Nucleus accumbens (tissue), 56 donors: ENCODE measurements at regions not wholly inside any gene's neighbourhood (a gene's known extent, or its start where the extent isn't known, plus 50 kb on each side); places are given as distances from the start of the nearest gene placed in this dataset.
A peak's percentile ranks its signal among the peaks of the same experiment; 100 is the strongest.
"Not testable (repeated sequence)": the region's sequence is repeated elsewhere in the genome, so short reads cannot be mapped to it uniquely, and the experiment has no call there.

Experiments used
- DNase-seq, 56 donors: peaks; one replicate each; lab custom pipeline; 2025; lab: John Stamatoyannopoulos, UW

DNA sequence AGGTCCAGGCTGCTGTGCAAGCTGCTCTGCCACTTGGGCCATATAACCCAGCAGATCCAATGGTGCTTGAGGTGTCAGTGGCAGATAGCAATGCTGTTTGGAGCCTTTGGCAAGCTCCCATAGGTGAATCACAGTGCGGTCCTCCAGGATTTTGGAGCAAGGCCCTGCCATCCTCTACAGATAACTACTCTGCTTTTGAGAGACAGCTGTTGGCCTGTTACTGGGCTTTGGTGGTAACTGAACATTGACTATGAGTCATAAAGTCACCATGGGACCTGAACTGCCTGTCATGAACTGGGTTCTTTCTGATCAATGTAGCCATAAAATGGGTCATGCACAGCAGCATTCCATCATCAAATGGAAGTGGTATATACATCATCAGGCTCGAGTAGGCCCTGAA, 92.0 kb upstream of the IGLL5 start:
- DNase-seq = not testable (repeated sequence)

DNA sequence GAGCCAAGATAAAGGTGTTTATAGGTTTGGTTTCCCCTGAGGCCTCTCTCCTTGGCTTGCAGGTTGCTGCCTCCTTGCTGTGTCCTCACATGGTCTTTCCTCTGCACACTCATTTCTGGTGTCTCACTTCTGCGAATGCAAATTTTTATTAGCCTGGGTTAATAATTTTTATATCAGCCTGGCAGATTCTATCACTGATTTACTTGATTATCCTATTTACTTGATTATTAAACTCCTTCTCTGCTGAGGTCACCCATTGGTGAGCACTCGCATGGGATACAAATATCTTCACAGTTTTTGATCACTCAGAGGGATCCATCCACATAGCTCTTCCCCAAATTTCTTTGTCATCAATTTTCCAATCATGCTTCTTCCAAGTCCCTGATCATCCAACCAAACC, 90.9 kb upstream of the IGLL5 start:
- DNase-seq = no peak

DNA sequence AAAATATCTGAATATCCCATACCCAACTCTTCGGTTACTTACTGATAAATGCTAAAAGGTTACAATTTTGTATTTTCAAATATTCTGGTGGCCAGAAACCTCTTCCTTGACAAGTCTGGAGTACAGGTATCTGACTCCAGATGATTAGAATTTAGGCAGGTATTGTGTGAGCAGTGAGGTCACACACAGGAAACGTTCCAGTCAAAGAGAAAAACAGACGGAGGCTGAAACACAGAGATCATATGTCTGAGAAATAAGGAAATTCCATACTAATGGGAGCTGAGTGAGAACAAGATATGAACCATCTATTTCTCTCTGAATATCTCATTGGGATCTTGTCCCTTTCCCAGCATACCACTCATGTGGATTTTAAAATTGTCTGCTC, 89.4 kb upstream of the IGLL5 start:
- no peak for DNase-seq

DNA sequence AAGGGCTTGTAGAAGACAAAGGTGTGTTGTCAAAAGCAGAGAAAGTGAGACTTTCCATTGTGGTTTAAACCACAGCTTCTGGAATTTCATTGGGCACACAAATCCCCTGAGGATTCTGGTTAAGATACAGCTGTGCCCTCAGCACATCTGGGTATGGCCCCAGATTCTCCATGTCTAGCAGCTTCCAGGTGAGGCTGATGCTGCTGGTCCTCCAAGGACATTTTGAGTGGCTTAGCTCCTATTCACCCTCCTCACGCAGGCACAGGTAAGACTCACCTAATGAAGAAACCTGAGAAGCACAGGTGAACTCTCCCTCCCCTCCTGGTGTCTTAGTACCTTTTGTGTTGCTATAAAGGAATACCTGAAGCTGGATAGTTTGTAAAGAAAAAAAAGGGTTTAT, 88.9 kb upstream of the IGLL5 start:
- DNase-seq = no peak

DNA sequence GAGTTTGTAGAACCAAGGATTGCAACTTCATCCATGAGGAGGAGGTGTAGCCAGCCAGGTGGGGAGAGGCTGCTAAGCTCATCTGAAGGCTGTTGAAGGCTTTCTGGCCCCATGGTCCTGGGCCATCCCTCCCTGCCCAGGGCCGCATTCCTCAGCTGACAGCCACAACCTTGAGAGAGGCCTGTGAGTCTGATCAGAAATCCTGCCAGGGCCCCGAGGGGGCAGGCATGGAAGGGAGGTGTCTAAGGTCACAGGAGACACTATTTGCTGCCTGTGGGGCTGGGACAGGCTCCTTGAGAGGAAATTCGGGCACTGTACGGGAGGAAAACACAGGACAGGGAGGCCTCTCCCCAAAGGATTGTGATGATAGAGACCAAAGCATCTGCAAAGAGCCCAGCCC, 88.1 kb upstream of the IGLL5 start:
- DNase-seq = no peak

DNA sequence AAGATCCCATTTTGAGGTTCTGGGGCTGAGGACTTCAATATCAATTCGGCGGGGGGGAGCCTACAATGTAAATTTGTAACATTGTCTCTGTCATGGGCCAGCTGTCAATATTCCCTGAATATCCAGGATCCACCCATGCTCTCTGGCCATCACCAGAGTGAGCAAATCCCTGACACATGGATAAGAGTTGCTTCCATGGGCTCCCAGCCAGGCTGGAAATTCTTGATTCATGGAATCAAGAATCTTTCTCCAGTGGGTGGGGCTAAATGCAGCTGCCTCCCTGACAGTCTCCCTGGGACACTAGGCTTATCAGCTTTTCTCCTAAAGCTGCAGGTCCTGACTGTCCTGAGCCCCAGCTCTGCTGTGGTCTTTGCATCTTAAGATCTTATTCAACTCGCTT, 86.9 kb upstream of the IGLL5 start:
- no peak for DNase-seq

DNA sequence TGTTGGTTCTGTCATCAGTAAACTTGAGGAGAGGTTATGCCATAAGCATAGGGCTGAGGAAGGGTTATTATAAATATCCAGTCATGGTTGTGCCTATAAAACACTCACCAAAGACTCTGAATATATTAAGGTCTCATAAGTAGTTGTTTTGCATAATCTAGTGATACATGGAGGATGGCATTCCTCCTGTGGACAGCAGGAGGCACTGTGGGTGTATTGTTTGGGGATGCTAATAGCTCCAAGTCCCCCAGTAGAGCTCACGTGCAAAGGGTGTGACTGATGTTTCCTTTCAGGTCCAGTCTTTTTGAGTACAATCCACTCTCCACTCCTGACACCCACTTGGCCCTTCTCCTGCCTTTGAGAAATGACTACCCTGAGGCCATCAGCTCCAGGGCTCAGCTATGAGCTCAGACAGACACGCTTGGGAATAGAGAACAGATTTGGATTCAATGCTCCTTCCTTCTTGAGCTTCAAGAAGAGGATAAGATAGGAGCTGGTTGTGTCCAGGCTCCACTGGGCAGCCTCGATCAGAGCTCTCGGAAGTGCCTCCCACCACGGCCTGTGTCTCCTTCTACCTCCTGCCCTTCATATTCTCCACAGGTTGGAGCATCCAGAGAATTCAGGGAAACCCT, 85.2 kb upstream of the IGLL5 start:
- no peak for DNase-seq

DNA sequence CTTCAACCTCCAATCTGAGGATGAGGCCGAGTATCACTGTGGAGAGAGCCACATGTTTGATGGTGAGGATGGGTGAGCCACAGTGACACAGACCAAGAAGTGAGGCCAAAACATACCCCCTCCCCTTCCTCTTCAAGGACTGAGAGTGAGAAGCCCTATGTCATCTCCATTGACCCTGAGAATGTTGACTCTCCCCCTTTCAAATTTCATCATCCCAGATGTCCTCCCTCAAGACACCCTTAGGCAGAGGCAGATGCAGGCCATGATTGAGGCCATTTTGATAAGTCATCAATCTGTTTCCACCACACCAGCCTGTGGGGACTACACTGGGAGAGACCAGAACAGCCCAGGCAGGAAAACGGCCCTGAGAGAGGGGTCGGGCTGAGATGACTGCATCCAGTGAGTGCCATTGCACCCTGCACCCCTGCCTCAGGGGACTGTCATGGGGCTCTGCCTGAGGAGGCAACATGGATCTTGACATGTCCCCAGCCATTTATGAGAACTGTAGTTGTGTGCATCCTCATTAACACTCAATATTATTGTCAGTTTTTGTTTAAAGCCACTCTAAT, 84.2 kb upstream of the IGLL5 start:
- no peak for DNase-seq

DNA sequence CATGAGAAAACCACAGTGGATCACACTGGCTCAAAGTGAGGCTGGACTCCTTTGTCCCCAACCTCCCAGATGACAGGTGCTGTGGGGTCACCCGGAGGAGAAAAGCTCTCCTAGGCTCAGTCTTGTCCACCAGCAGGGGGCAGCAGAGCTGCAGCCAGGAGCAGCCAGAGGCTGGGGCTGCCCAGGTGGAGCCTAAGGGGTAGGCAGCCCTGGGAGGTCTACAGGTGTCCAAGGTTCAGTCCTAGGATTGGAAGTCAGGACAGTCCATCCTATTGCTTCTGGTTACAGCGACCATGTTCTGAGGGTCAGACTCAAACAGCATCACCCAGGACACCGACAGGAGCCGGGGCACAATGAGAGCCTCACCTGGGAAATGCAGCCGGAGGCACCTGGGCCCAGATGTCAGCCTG, 77.6 kb upstream of the IGLL5 start:
- DNase-seq = peak in 13 of 56 donors; percentile 3 to 45 (median 21)

DNA sequence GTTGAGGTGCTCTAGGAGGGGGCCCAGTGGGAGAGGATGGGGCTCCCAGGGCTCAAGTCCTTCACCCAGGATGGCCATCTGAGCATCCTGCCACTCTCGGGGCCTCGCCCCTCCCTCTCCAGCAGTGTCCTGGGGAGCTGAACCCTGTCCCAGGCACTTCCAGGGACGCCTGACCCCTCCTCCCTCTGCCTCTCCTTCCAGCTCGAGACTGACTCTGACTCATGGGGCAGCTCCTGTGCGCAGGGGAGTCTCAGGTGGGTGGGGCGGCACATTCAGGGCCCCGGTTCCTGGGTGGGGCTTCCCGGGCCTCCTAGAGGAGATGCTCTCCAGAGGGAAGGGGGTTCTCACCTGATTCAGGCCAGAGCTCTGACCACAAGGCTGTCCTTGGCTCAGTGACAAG, 77.1 kb upstream of the IGLL5 start:
- no peak for DNase-seq

DNA sequence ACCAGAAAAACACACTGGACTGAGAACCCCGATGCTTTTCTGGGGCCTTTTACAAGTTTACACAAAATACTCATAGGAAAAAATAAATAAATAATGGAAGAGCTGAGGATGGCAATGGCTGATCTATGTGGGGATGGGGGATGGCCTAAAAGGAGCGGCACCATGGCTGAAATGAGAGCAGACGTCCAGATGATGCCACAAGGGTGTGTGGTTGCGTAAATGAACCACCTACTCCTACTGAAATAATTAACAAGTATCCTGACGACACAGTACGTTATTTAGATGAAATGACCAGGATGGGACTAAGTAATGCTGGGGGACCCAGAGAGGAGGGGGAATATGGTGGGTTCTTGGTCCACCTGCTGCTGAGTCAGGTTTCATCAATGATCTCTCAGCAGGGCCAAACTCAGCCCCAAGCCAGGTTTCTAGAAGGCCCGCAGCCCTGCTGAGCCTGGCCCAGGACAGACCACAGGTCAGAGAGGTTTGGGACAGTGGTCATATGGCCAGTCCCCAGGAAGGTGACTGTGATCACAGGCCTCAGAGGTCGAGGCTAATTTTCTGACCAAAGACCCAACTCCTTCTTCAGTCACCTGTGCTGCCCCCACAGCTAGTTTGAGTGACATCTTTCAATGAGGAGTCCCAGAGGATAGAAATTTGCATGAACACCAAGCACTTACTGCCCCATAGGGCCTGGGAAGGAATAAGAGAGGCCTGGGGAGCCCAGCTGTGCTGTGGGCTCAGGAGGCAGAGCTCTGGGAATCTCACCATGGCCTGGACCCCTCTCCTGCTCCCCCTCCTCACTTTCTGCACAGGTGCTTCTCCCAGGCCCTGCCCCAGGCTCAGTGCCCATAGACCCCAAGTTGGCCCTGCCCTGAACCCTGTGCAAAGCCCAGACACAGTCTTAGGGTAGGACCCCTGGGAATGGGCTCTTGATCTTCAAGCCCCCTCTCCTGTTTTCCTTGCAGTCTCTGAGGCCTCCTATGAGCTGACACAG, 76.3 kb upstream of the IGLL5 start:
- DNase-seq = no peak

DNA sequence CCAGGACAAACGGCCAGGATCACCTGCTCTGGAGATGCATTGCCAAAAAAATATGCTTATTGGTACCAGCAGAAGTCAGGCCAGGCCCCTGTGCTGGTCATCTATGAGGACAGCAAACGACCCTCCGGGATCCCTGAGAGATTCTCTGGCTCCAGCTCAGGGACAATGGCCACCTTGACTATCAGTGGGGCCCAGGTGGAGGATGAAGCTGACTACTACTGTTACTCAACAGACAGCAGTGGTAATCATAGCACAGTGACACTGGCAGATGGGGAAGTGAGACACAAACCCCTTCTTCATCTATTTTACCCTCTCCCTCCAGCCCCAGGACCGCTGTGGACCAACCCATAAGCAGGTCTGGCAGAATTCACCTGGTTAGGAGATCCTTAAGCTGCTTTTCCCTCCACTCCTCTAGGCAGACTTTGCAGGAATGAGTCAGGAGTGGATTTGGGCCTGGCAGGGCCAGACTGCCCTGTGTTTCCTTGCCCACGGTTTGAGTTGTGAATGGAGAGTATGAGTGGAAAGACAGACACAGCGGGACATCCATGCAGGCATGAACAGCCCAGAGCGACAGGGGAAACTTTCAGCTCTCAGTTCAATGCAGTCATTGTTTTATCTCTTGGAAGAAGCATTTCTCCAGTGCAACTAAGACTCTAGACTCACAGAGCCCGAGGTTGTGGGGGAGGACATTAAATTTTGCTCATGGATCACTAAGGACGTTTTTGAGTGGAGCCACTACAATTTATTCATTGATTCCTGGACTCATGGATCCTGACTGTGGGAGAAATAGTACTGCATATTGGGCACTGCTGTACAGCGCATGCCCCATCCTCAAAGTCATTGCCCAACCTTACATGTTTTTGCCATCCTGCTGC, 75.3 kb upstream of the IGLL5 start:
- DNase-seq = no peak

DNA sequence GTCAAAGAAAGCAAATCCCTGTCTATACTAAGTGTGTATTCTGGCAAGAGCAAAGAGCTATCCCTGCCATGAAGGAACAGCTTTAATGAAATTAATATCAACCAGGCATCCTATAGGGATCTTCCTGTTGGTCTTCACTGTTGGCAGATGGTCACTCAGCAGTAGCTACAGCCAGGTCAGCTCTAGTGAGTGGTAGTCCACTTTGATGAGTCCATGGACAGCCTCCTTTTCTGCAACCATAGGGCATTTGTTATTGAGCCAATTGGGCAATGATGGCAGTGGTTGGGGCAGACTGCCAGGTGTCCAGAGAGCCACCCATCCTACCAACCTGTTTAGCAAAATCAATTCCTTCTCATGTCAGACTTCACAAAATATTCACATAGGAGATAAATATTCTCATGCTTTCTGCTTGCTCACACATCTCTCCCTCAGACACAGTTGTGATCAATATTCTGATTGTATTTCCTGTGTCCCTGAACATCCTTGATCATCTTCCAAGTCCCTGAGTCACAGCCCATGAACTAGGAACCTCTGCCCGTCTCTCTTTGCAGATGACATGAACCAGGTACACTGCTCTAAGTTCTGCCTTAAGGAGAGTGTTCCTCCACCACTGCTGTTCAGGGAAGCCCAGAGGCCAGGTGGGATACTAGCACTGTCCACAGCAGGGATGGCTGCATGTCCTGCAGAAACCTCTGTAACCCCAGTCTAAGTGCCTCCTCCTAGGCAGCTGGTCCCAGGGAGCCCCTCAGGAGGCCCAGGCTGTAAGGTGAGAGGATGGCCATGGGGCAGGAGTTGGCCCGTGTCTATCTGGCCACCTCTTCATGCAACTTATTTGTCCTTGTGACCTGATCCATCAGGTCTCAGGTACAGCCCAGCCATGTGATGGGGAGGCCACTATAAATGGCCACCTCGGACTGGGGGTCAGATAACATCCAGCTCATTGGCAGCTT, 74.2 kb upstream of the IGLL5 start:
- no peak for DNase-seq

DNA sequence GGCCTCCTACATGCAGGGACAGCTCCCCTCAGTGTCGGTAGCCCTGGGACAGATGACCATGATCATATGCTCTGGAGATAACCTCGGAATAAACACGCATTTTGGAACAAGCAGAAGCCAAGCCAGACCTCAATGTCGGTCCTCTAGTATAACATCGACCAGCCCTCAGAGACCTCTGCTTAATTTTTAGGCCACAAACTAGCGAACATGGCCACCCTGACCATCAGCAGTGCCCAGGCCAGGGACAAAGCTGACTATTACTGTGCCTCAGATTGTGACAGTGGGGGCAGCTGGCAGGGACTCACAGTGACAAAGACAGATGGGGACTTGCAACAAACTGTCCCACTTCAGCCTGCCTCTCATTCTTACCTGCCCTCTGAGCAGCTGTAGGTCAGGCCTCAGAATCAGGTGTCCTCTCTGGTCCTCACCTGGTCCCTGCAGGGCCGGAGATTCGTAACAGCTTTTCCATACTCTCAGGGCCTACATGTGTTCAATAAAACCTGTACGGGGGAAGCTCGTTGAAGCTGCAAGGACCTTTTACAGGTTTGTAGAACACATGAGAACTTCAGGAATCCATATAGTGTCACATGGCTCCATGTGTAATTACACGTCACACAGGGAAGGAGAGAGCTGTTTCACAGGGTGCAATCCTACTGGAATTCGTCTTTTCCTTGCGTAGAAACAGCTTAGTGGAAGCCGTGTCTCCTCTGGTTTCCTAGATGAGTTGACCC, 72.8 kb upstream of the IGLL5 start:
- DNase-seq = no peak

DNA sequence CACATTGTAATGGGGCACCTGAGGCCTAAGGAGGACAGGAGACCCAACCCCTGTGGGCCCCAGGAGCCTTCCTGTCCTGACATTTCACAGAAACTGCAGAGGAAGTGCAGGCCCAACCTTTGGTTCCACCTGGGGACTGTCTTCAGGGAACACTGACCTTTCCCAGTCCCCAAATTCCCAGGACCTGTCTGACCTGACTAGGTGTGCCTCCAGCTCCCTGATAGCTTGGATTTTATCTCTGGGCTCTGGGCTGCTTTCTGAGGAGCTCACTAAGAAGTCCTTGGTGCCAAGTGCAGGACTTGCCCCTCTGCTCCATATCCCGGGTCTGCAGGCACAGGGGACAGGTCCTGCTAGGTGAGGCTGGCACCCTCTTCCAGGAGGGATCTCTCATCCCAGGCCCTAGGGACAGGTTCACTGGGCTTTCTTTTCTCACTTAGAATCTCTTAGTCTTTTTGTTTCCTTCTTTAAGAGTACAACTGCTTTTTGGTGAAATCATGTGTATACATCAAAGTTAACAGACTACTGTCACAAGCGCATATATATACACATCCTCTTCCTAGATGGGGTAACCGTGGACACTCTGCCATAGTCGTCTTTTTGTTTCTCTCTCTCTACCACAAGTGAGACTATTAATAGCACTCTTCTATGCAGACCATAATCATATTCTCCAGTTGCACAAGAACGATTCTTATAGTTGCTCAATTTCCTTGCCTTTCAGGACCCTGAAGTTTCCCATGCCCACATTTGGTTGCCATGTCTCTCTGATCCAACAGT, 72.0 kb upstream of the IGLL5 start:
- DNase-seq = no peak

DNA sequence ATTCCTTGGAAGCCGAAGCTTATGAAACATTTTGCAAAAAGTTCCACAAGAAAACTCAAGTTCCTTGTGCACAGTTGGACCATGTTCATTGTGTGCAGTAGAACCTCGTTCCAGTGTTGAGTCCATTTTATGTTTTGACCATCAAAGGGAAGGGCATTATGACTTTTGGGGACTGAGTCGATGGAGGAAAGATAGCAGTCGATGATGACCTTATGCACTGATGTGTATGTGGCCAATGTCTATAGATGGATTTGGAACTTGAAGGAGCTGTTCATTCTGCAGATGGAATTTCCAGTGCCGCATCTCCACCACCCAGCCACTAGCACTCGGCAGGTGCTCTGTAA, 71.5 kb upstream of the IGLL5 start:
- DNase-seq = no peak

DNA sequence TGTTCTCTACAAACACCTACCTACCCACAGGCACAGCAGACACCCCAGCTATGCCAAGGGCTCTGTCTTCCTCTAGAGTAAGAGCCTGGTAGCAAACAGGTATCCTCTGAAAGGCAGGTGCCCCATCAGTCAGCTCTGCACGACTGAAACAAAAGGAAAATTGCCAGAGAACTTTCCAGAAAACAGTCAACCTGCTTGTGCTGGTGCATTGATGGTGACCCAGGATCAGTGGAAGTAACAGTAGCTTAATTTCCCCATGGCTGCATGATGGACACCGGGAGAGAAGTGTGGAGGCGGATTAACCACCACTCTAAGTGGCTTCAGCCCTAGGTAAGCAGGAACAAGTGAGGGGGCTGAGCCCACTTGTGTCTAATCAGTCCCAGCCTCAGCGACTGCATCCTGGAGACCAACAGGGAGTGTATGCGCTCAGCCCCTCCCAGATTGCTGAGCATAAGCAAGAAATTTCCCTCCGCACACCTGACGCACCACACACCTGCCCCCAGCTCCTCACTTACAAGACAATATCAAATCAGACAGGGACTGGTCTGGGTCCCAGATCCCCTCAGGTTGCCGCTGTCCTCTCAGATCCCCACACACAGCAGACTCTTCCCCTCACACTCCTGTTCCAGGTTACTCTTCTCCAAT, 70.7 kb upstream of the IGLL5 start:
- no peak for DNase-seq
